ENCODE measurements at regions not wholly inside any gene's neighbourhood (a gene's known extent, or its start where the extent isn't known, plus 50 kb on each side); places are given as distances from the start of the nearest gene placed in this dataset.

DNA sequence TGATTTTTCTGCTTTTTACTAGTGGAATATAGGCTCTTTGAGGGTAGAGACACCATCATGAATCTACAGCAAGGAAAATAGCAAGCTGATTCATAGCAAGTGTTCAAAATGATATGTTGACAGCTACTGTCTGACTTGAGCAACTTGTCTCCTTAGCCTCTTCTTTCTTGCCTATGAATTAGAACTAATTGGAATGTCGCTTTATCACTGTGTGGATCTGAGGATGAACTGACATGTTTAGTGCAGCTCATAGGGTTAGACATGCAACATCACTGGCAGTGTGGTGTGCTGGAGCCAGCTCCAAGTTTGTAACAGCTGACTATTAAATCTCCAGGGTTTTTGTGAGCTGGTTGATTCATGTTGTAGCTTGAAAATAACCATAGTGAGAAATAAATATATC is 1068.4 kb downstream of the PCDH18 start:
- POLR2A ChIA-PET: no interaction called here

More for the DNA sequence above, 1068.4 kb downstream of the PCDH18 start:
- TF ChIP-seq, protein P1, sequence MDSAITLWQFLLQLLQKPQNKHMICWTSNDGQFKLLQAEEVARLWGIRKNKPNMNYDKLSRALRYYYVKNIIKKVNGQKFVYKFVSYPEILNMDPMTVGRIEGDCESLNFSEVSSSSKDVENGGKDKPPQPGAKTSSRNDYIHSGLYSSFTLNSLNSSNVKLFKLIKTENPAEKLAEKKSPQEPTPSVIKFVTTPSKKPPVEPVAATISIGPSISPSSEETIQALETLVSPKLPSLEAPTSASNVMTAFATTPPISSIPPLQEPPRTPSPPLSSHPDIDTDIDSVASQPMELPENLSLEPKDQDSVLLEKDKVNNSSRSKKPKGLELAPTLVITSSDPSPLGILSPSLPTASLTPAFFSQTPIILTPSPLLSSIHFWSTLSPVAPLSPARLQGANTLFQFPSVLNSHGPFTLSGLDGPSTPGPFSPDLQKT (IDR thresholded peaks at IDR 0.05; ENCODE audit: borderline replicate concordance, low read depth, low read length): no peak
- no peak for TF ChIP-seq ZNF792 (tag by site-specific recombination; IDR thresholded peaks at IDR 0.05)
- no peak for TF ChIP-seq ZNF48 (tag by site-specific recombination; IDR thresholded peaks at IDR 0.05)
- TF ChIP-seq EGR2 (tag by site-specific recombination; IDR thresholded peaks at IDR 0.05; ENCODE audit: low read depth): no peak
- TF ChIP-seq, protein P2, sequence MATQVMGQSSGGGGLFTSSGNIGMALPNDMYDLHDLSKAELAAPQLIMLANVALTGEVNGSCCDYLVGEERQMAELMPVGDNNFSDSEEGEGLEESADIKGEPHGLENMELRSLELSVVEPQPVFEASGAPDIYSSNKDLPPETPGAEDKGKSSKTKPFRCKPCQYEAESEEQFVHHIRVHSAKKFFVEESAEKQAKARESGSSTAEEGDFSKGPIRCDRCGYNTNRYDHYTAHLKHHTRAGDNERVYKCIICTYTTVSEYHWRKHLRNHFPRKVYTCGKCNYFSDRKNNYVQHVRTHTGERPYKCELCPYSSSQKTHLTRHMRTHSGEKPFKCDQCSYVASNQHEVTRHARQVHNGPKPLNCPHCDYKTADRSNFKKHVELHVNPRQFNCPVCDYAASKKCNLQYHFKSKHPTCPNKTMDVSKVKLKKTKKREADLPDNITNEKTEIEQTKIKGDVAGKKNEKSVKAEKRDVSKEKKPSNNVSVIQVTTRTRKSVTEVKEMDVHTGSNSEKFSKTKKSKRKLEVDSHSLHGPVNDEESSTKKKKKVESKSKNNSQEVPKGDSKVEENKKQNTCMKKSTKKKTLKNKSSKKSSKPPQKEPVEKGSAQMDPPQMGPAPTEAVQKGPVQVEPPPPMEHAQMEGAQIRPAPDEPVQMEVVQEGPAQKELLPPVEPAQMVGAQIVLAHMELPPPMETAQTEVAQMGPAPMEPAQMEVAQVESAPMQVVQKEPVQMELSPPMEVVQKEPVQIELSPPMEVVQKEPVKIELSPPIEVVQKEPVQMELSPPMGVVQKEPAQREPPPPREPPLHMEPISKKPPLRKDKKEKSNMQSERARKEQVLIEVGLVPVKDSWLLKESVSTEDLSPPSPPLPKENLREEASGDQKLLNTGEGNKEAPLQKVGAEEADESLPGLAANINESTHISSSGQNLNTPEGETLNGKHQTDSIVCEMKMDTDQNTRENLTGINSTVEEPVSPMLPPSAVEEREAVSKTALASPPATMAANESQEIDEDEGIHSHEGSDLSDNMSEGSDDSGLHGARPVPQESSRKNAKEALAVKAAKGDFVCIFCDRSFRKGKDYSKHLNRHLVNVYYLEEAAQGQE (tag by site-specific recombination; IDR thresholded peaks at IDR 0.05): no peak
- TF ChIP-seq, protein P3, sequence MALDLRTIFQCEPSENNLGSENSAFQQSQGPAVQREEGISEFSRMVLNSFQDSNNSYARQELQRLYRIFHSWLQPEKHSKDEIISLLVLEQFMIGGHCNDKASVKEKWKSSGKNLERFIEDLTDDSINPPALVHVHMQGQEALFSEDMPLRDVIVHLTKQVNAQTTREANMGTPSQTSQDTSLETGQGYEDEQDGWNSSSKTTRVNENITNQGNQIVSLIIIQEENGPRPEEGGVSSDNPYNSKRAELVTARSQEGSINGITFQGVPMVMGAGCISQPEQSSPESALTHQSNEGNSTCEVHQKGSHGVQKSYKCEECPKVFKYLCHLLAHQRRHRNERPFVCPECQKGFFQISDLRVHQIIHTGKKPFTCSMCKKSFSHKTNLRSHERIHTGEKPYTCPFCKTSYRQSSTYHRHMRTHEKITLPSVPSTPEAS (tag by site-specific recombination; IDR thresholded peaks at IDR 0.05): no peak
- TF ChIP-seq ZNF175 (tag by site-specific recombination; IDR thresholded peaks at IDR 0.05): no peak
- TF ChIP-seq, protein P4, sequence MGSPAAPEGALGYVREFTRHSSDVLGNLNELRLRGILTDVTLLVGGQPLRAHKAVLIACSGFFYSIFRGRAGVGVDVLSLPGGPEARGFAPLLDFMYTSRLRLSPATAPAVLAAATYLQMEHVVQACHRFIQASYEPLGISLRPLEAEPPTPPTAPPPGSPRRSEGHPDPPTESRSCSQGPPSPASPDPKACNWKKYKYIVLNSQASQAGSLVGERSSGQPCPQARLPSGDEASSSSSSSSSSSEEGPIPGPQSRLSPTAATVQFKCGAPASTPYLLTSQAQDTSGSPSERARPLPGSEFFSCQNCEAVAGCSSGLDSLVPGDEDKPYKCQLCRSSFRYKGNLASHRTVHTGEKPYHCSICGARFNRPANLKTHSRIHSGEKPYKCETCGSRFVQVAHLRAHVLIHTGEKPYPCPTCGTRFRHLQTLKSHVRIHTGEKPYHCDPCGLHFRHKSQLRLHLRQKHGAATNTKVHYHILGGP (tag by site-specific recombination; IDR thresholded peaks at IDR 0.05): no peak
- TF ChIP-seq ZNF664 (tag by site-specific recombination; IDR thresholded peaks at IDR 0.05): no peak
- TF ChIP-seq ZNF529 (tag by site-specific recombination; IDR thresholded peaks at IDR 0.05; ENCODE audit: insufficient replicate concordance): no peak
- TF ChIP-seq ZNF623 (tag by site-specific recombination; IDR thresholded peaks at IDR 0.05): no peak
- TF ChIP-seq, protein P5, sequence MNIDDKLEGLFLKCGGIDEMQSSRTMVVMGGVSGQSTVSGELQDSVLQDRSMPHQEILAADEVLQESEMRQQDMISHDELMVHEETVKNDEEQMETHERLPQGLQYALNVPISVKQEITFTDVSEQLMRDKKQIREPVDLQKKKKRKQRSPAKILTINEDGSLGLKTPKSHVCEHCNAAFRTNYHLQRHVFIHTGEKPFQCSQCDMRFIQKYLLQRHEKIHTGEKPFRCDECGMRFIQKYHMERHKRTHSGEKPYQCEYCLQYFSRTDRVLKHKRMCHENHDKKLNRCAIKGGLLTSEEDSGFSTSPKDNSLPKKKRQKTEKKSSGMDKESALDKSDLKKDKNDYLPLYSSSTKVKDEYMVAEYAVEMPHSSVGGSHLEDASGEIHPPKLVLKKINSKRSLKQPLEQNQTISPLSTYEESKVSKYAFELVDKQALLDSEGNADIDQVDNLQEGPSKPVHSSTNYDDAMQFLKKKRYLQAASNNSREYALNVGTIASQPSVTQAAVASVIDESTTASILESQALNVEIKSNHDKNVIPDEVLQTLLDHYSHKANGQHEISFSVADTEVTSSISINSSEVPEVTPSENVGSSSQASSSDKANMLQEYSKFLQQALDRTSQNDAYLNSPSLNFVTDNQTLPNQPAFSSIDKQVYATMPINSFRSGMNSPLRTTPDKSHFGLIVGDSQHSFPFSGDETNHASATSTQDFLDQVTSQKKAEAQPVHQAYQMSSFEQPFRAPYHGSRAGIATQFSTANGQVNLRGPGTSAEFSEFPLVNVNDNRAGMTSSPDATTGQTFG (tag by site-specific recombination; IDR thresholded peaks at IDR 0.05; ENCODE audit: borderline replicate concordance): no peak
- TF ChIP-seq ZNF350 (tag by site-specific recombination; IDR thresholded peaks at IDR 0.05): no peak
- TF ChIP-seq ZFP41 (tag by site-specific recombination; IDR thresholded peaks at IDR 0.05; ENCODE audit: borderline replicate concordance): no peak
- TF ChIP-seq, protein P6, sequence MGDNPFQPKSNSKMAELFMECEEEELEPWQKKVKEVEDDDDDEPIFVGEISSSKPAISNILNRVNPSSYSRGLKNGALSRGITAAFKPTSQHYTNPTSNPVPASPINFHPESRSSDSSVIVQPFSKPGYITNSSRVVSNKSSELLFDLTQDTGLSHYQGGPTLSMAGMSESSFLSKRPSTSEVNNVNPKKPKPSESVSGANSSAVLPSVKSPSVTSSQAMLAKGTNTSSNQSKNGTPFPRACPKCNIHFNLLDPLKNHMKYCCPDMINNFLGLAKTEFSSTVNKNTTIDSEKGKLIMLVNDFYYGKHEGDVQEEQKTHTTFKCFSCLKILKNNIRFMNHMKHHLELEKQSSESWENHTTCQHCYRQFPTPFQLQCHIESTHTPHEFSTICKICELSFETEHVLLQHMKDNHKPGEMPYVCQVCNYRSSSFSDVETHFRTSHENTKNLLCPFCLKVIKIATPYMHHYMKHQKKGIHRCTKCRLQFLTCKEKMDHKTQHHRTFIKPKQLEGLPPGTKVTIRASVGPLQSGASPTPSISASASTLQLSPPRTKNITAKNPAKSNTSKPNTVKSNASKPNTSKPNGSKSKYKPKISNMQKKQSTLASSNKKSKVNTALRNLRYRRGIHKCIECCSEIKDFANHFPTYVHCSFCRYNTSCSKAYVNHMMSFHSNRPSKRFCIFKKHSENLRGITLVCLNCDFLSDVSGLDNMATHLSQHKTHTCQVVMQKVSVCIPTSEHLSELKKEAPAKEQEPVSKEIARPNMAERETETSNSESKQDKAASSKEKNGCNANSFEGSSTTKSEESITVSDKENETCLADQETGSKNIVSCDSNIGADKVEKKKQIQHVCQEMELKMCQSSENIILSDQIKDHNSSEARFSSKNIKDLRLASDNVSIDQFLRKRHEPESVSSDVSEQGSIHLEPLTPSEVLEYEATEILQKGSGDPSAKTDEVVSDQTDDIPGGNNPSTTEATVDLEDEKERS (tag by site-specific recombination; IDR thresholded peaks at IDR 0.05): no peak
- Histone ChIP-seq H3K9me3 (ENCODE audit: control insufficient read depth, insufficient read depth, low read depth, low read length) (no peaks in the 10 kb centered on the region), H3K36me3 (ENCODE audit: control insufficient read depth in 2 of 2, insufficient read depth in 1 of 2, low read length in 2 of 2) (no peaks in the 10 kb centered on the region), H3K4me3 (ENCODE audit: low read depth, low read length) (no peak overlapping the region), H3K4me1 (ENCODE audit: control insufficient read depth, insufficient read depth, low read length) (no peaks in the 10 kb centered on the region), H3K27ac (ENCODE audit: extremely low read depth, low read depth, low read length) (no peak overlapping the region)
- CTCF ChIA-PET: no interaction called here
